ENCODE measurements at regions not wholly inside any gene's neighbourhood (a gene's known extent, or its start where the extent isn't known, plus 50 kb on each side); places are given as distances from the start of the nearest gene placed in this dataset.

- peak; percentile 65 for TF ChIP-seq CTCF (IDR thresholded peaks at IDR 0.05)
- TF ChIP-seq, protein P1, sequence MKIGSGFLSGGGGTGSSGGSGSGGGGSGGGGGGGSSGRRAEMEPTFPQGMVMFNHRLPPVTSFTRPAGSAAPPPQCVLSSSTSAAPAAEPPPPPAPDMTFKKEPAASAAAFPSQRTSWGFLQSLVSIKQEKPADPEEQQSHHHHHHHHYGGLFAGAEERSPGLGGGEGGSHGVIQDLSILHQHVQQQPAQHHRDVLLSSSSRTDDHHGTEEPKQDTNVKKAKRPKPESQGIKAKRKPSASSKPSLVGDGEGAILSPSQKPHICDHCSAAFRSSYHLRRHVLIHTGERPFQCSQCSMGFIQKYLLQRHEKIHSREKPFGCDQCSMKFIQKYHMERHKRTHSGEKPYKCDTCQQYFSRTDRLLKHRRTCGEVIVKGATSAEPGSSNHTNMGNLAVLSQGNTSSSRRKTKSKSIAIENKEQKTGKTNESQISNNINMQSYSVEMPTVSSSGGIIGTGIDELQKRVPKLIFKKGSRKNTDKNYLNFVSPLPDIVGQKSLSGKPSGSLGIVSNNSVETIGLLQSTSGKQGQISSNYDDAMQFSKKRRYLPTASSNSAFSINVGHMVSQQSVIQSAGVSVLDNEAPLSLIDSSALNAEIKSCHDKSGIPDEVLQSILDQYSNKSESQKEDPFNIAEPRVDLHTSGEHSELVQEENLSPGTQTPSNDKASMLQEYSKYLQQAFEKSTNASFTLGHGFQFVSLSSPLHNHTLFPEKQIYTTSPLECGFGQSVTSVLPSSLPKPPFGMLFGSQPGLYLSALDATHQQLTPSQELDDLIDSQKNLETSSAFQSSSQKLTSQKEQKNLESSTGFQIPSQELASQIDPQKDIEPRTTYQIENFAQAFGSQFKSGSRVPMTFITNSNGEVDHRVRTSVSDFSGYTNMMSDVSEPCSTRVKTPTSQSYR (CRISPR knock-in tag; IDR thresholded peaks at IDR 0.05) = no peak
- no peak for TF ChIP-seq NFE2L1 (CRISPR knock-in tag; IDR thresholded peaks at IDR 0.05)
- TF ChIP-seq, protein P2, sequence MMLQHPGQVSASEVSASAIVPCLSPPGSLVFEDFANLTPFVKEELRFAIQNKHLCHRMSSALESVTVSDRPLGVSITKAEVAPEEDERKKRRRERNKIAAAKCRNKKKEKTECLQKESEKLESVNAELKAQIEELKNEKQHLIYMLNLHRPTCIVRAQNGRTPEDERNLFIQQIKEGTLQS (CRISPR knock-in tag; conservative IDR thresholded peaks at IDR 0.05) = no peak
- no peak for TF ChIP-seq ETV6 (CRISPR knock-in tag; IDR thresholded peaks at IDR 0.05)
- TF ChIP-seq, protein P3, sequence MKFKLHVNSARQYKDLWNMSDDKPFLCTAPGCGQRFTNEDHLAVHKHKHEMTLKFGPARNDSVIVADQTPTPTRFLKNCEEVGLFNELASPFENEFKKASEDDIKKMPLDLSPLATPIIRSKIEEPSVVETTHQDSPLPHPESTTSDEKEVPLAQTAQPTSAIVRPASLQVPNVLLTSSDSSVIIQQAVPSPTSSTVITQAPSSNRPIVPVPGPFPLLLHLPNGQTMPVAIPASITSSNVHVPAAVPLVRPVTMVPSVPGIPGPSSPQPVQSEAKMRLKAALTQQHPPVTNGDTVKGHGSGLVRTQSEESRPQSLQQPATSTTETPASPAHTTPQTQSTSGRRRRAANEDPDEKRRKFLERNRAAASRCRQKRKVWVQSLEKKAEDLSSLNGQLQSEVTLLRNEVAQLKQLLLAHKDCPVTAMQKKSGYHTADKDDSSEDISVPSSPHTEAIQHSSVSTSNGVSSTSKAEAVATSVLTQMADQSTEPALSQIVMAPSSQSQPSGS (CRISPR knock-in tag; IDR thresholded peaks at IDR 0.05; ENCODE audit: borderline replicate concordance, low read depth) = no peak
- TF ChIP-seq, protein P4, sequence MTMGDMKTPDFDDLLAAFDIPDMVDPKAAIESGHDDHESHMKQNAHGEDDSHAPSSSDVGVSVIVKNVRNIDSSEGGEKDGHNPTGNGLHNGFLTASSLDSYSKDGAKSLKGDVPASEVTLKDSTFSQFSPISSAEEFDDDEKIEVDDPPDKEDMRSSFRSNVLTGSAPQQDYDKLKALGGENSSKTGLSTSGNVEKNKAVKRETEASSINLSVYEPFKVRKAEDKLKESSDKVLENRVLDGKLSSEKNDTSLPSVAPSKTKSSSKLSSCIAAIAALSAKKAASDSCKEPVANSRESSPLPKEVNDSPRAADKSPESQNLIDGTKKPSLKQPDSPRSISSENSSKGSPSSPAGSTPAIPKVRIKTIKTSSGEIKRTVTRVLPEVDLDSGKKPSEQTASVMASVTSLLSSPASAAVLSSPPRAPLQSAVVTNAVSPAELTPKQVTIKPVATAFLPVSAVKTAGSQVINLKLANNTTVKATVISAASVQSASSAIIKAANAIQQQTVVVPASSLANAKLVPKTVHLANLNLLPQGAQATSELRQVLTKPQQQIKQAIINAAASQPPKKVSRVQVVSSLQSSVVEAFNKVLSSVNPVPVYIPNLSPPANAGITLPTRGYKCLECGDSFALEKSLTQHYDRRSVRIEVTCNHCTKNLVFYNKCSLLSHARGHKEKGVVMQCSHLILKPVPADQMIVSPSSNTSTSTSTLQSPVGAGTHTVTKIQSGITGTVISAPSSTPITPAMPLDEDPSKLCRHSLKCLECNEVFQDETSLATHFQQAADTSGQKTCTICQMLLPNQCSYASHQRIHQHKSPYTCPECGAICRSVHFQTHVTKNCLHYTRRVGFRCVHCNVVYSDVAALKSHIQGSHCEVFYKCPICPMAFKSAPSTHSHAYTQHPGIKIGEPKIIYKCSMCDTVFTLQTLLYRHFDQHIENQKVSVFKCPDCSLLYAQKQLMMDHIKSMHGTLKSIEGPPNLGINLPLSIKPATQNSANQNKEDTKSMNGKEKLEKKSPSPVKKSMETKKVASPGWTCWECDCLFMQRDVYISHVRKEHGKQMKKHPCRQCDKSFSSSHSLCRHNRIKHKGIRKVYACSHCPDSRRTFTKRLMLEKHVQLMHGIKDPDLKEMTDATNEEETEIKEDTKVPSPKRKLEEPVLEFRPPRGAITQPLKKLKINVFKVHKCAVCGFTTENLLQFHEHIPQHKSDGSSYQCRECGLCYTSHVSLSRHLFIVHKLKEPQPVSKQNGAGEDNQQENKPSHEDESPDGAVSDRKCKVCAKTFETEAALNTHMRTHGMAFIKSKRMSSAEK (CRISPR knock-in tag; IDR thresholded peaks at IDR 0.05; ENCODE audit: borderline replicate concordance) = no peak
- no peak for TF ChIP-seq MXD4 (CRISPR knock-in tag; IDR thresholded peaks at IDR 0.05; ENCODE audit: borderline replicate concordance)
- no peak for TF ChIP-seq TCF7 (CRISPR knock-in tag; IDR thresholded peaks at IDR 0.05; ENCODE audit: low read depth)
- TF ChIP-seq GABPB1 (CRISPR knock-in tag; IDR thresholded peaks at IDR 0.05) = no peak
- no peak for TF ChIP-seq ELF4 (CRISPR knock-in tag; IDR thresholded peaks at IDR 0.05; ENCODE audit: low read depth)
- TF ChIP-seq E2F4 (CRISPR knock-in tag; IDR thresholded peaks at IDR 0.05; ENCODE audit: borderline replicate concordance, low read depth) = no peak
- TF ChIP-seq NR3C1 (CRISPR knock-in tag; conservative IDR thresholded peaks at IDR 0.05; ENCODE audit: low read depth) = no peak
These were observed 128.5 kb upstream of the ARX start for GRCh38 chrX:25144043-25144940.

All from WTC11 (cell line).